ENCODE measurements at regions not wholly inside any gene's neighbourhood (a gene's known extent, or its start where the extent isn't known, plus 50 kb on each side); places are given as distances from the start of the nearest gene placed in this dataset.

GRCh38 chr19:27795369-27795768, 1417.6 kb downstream of the UQCRFS1 start:
- TF ChIP-seq EZH2 (IDR thresholded peaks at IDR 0.05; ENCODE audit: low read depth) (no peak), CTCF (conservative IDR thresholded peaks at IDR 0.05) (no peak)

Measured in PC-9 (cell line).